GM21360 (cell line): ENCODE measurements at regions not wholly inside any gene's neighbourhood (a gene's known extent, or its start where the extent isn't known, plus 50 kb on each side); places are given as distances from the start of the nearest gene placed in this dataset.

Experiments used
- ATAC-seq: cut with Tn5 transposase; IDR thresholded peaks from one replicate; pipeline ENCODE4 v1.9.1; 2021; ENCODE audit warnings: mild to moderate bottlenecking, moderate library complexity; ENCODE audit not compliant: unreplicated experiment

DNA sequence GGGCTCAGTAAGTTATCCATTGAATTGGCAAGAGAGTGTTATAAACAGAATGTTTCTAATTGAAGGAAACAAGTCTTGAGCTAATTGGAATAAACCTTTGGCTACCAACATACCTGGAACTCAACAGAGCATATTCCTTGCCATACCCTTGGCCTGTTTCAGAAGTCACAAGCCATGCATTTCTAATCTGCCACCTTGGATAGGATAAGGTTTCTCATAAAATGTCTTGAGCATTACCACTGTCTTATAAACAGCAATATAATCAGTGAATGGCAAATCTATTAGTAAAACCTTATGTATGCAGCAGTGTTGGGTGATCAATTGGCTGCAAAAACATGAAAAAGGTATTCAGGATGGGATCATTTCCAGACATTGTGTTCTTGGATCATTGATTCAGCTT lies 765.2 kb upstream of the SEL1L start:
- ATAC-seq, result no peak

DNA sequence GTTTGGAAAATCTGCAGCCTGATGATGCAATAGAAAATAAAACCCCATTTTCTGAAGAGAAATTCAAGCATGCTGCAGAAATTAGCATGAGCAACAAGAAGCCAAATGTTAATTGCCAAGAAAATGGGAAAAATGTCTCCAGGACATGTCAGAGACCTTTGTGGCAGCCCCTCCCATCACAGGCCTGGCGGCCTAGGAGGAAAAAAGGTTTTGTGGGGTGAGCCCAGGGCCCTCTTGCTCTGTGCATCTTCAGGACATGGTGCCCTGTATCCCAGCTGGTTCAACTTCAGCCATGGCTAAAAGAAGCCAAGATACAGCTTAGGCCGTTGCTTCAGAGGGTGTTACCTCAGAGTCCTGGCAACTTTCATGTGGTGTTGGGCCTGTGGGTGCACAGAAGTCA lies 775.5 kb upstream of the SEL1L start:
- no peak for ATAC-seq

GRCh38 chr14:82313889-82314288 lies 780.2 kb upstream of the SEL1L start:
- no peak for ATAC-seq

DNA sequence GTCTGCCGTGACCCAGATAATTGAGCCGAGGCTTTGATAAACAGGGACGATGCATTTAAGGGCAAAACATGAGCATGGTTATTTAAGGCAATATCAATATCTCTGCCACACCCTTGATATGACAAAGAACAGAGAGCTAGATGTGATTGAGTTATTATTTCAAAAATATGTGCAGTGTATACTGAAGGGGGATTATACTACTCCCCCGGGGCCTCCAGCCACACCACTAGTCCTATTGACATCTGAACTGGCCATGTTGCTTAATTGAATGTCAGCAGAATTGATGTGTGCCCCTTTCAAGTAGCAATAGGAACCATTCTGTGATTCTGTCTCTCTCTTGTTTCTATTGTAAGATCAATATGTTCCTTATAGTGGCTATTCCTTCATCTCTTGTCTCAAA lies 794.8 kb upstream of the SEL1L start:
- no peak for ATAC-seq

GRCh38 chr14:82341261-82341810 lies 807.7 kb upstream of the SEL1L start:
- ATAC-seq, result no peak

DNA sequence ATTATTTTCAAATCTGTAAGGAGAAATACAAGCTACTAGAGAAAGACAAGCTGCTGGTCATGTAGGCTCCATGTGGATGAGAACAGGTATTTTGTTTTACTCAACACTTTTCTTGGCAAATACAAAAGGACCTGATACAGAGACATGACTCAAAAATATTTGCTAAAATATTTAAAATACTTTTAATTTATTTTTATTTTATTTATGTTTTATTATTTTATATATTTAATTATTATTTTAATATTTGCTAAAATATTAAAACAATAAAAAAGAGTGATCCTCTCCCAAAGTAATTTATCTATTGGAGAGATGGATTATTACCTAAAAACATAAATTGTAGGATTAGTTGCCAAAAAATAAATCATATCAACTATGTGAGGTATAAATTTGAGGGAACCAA lies 808.9 kb upstream of the SEL1L start:
- ATAC-seq, result no peak

GRCh38 chr14:82345184-82345583 lies 811.5 kb upstream of the SEL1L start:
- no peak for ATAC-seq

GRCh38 chr14:82354126-82354525 lies 820.5 kb upstream of the SEL1L start:
- ATAC-seq, result no peak

DNA sequence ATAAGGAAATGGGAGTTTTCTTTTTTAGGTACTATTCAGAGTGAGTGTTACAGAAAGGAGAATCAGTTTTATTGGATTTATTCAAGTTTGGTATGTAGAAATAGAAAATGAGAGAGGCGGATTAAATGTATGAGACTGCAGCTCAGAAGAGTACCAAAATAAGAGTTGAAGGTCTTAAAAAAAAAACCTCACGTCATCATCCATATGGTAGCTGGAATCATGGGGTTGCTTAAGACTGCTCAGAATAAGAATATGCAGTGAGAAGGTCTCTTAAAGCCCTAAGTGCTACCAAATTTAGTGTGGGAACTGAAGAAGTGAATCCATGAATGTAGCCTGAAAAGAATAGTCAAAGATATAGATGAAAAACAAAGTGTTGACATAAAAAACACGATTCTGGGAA lies 825.5 kb upstream of the SEL1L start:
- ATAC-seq, result no peak

DNA sequence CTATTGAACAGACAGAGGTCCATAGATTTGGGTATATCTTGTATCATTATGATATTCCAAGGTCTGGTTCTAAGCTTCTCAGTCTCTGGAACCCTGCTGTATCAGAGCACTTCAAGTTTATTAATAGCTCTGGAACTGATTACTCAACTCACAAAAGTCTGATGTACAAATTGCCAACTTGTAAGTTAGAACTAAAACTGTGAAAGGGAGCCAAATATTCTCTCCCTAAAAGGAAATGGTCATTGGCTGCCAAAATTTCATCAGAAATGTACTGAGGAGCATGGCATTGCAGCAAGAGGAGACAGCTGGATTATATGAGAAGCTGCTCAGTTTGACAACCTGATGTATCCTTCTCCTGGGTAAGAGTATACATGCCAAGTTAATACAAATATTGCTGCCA lies 828.8 kb upstream of the SEL1L start:
- ATAC-seq, result no peak

DNA sequence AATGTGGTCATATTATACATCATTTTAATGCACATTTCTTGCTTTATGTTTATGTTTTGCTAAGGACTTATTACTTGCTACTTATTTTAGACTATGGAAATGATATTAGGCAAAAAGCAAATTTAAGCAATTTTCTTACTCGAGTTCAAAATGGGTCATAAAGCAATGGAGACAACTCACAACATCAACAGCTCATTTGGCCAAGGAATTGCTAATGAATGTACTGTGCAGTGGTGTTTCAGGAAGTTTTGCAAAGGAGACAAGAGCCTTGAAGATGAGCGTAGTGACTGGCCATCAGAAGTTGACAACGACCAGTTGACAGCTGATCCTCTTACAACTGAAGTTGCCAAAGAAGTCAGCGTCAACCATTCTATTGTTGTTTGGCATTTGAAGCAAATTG lies 831.8 kb upstream of the SEL1L start:
- ATAC-seq, result no peak

DNA sequence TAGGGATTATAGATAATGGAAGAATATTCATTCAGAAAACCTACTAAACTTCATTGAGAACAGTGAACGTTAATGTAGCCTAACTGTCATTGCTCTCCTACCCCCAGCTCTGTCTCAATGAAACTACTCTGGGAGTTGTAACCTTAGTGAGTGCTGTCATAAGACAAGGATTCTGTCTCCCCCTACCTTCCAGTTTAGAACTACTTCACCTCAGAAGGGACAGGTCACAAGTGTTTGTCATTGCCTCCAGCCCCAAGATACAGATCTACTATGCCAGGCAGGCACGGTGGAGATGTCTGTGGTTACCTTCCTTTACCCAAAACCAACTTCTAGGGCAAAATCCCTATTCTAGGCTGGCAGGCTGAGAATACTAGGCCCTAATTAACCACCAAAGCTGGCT lies 833.1 kb upstream of the SEL1L start:
- no peak for ATAC-seq

DNA sequence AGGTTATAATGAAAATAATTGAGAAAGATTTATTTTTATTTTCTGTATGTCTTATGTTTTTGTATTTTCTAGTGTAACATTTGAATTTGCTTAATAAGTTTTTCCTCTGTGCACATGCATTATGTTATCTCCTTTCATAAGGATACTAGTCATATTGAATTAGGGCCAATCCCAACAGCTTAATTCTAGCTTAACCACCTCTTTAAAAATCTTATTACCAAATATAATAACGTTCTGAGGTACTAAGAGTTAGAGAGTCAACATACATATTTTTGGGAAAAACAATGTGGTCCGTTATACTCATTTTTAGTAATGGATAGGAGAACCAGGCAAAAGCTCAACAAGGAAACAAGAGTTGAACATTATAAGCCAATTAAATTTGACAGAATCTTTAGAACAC lies 845.6 kb upstream of the SEL1L start:
- ATAC-seq, result no peak

GRCh38 chr14:82385048-82385447 lies 851.4 kb upstream of the SEL1L start:
- no peak for ATAC-seq

GRCh38 chr14:82387699-82388098 lies 854.0 kb upstream of the SEL1L start:
- no peak for ATAC-seq

GRCh38 chr14:82388488-82388887 lies 854.8 kb upstream of the SEL1L start:
- no peak for ATAC-seq

DNA sequence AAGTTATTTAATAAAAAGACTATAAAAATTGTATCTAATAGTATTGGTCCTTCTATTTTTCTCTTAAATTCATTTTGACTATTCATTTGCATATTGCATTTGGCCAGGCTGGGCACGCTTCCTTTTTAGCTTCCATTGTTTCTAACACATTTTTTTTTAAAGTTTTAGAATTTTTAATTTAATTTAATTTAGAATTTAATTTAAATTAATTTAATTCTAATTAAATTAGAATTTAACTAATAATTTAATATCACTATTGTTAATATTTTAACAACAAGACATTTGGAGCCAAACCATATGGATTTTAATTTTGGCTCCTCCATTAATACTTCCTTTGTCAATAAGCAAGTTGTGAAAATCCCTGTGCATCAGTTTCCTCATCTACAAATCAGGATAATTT lies 856.9 kb upstream of the SEL1L start:
- ATAC-seq, result no peak

- no peak for ATAC-seq
These were observed 861.3 kb upstream of the SEL1L start for GRCh38 chr14:82394916-82395315.

DNA sequence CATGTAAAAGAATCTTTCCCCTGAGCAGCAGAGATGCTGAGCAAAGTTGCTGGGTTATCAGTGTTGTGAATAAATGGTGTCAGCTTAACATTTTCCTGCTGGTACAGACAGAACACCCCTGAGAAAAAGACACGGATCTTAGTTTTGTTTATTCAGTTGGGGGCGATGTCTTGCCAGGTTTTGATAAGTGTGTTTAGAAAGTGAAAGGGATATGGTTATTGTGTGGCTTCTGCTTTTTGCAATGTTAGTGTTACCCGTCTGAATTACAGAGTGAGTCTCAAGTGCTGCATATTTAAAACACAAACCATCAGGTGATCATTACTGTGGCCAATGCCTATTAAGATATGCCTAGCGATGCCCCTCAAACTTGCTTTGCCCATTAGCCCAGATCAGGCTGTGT lies 864.6 kb upstream of the SEL1L start:
- no peak for ATAC-seq

- ATAC-seq, result no peak
These were observed 870.3 kb upstream of the SEL1L start for GRCh38 chr14:82403987-82404386.

DNA sequence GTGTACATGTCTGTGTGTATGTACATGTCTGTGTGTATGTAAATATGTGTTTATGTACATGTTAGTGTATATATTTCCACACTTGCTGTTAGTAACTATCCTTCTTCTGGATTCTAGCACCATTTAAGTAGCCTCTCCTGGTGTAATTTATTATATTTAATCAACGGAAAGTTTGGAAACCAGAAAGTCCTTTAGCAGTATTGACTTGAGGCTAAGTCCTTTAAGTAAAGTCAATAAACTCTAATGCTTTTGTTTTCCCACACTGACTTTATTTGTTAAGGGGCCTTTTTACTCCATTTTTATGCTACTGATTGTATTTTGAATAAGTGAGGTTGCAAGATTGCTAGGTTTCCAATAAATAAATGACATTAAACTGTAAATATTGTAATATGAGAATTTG lies 876.4 kb upstream of the SEL1L start:
- ATAC-seq, result no peak

DNA sequence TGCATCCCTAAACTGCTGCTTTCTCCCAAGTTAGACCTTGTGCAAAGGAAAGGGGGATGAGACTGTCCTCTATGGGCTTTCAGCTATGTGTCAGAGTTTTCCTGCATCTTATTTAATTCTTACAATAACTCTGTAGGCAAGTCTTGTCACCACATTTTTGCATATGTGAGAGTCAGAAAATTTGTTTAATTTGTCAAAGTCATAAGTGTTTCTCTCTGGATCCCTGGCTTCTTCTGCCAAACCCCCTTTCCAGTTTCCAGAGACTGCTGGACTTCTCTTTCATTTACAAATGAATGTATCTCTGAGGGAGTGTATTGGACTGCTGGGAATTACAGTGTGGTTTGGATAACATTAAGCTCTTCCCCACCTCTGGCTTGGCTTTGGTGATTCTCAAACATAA lies 877.6 kb upstream of the SEL1L start:
- ATAC-seq, result no peak

- ATAC-seq, result peak; percentile 49
These were observed 878.9 kb upstream of the SEL1L start for GRCh38 chr14:82412545-82412944.
